GM12891 (cell line): ENCODE measurements at regions not wholly inside any gene's neighbourhood (a gene's known extent, or its start where the extent isn't known, plus 50 kb on each side); places are given as distances from the start of the nearest gene placed in this dataset.

Experiments
- PAX5 ChIP-seq: IDR thresholded peaks from 2 replicates; pipeline ENCODE4 v1.6.1; 2011; ENCODE audit warnings: low read length, moderate library complexity, mild to moderate bottlenecking; ENCODE audit not compliant: insufficient read depth, severe bottlenecking
- POLR2A ChIP-seq: IDR thresholded peaks from 2 replicates; pipeline ENCODE4 v1.6.1; 2011; ENCODE audit warnings: low read depth, low read length, control low read depth
- POLR2AphosphoS5 ChIP-seq: IDR thresholded peaks from 2 replicates; pipeline ENCODE4 v1.6.1; 2011; ENCODE audit warnings: low read depth, low read length, control low read depth
- SPI1 ChIP-seq: IDR thresholded peaks from 2 replicates; pipeline ENCODE4 v1.6.1; 2011; ENCODE audit warnings: low read depth, low read length, control low read depth
- TAF1 ChIP-seq: IDR thresholded peaks from 2 replicates; pipeline ENCODE4 v1.6.1; 2011; ENCODE audit warnings: low read depth, low read length, control low read depth

DNA sequence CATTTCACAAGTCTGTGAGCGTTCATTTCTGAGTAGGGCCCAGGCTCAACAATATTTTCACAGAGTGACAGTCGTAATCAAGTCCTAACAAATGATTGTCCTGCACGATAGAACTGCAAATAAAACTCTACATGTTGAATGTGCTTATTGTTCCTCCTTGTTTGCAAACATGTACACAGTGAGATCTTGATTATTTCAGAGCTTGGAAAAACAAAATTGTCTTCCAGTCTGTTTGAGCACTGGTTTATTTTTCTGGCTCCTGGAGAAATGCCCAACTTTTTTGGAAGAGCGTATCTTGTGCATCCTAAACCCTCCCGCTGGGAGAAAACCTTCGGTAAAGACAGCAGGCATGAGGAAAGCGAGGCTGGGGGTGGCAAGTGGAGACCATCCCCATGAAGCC, 91.1 kb downstream of the TEX36 start:
- no peak for TF ChIP-seq POLR2A
- no peak for TF ChIP-seq TAF1
- TF ChIP-seq POLR2AphosphoS5: no peak
- no peak for TF ChIP-seq SPI1
- no peak for TF ChIP-seq PAX5
